Erythroblast (primary cell): ENCODE measurements at regions not wholly inside any gene's neighbourhood (a gene's known extent, or its start where the extent isn't known, plus 50 kb on each side); places are given as distances from the start of the nearest gene placed in this dataset.

Source experiments
- GATA1 ChIP-seq: IDR thresholded peaks from 2 replicates; pipeline ENCODE4 v1.6.1; 2011; ENCODE audit warnings: low read depth, mild to moderate bottlenecking, control low read depth, low read length, moderate library complexity
- POLR2A ChIP-seq: IDR thresholded peaks from 2 replicates; pipeline ENCODE4 v1.6.1; 2011; ENCODE audit warnings: mild to moderate bottlenecking, low read length

- TF ChIP-seq POLR2A, result no peak
- TF ChIP-seq GATA1, result no peak
These were observed 181.9 kb upstream of the SLC38A2 start for GRCh38 chr12:46554460-46554859.
